Thyroid gland (tissue), 4 donors: ENCODE measurements at regions not wholly inside any gene's neighbourhood (a gene's known extent, or its start where the extent isn't known, plus 50 kb on each side); places are given as distances from the start of the nearest gene placed in this dataset.

Experiments
- POLR2A ChIP-seq, 2 donors: fragments of 450-650 bp; IDR thresholded peaks; one replicate each; pipeline ENCODE4 v1.6.1; 2017; ENCODE audit warnings: antibody characterized with exemption in 2 of 2, mild to moderate bottlenecking in 2 of 2, moderate library complexity in 1 of 2
- TF ChIP-seq, protein P1 (sequence below), 6 experiments: fragments of 200-600 bp in 3 of 6; fragments of 450-650 bp in 3 of 6; sonication (generic) in 3 of 6; IDR thresholded peaks; one replicate each; pipeline ENCODE4 v1.5.1; 2016 to 2019; ENCODE audit warnings: antibody characterized with exemption in 6 of 6, mild to moderate bottlenecking in 2 of 6, inconsistent platforms in 1 of 6, moderate library complexity in 1 of 6

DNA sequence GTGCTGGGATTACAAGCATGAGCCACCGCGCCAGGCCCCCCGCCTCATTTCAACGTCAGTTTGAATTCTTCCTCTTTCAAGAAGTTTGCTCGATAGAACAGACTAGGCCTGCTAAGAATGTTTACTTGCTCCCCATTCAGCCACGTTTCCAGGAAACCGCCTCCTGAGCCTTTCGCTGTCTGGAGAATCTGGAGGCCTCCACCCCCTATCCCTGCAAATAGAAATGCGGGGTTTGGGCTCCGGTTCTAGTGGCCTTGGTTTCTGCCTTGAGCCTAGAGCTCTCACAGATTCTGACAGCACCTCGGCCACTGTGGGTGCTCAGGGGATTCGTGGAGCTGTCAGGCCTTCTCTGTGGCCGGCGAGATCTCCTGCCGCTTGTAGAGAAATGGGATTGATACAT lies 84.3 kb downstream of the UBIAD1 start:
- no peak for TF ChIP-seq POLR2A (IDR thresholded peaks at IDR 0.05)
- TF ChIP-seq, protein P1, sequence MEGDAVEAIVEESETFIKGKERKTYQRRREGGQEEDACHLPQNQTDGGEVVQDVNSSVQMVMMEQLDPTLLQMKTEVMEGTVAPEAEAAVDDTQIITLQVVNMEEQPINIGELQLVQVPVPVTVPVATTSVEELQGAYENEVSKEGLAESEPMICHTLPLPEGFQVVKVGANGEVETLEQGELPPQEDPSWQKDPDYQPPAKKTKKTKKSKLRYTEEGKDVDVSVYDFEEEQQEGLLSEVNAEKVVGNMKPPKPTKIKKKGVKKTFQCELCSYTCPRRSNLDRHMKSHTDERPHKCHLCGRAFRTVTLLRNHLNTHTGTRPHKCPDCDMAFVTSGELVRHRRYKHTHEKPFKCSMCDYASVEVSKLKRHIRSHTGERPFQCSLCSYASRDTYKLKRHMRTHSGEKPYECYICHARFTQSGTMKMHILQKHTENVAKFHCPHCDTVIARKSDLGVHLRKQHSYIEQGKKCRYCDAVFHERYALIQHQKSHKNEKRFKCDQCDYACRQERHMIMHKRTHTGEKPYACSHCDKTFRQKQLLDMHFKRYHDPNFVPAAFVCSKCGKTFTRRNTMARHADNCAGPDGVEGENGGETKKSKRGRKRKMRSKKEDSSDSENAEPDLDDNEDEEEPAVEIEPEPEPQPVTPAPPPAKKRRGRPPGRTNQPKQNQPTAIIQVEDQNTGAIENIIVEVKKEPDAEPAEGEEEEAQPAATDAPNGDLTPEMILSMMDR (IDR thresholded peaks at IDR 0.05) = no peak
